ENCODE measurements at regions not wholly inside any gene's neighbourhood (a gene's known extent, or its start where the extent isn't known, plus 50 kb on each side); places are given as distances from the start of the nearest gene placed in this dataset.

DNA sequence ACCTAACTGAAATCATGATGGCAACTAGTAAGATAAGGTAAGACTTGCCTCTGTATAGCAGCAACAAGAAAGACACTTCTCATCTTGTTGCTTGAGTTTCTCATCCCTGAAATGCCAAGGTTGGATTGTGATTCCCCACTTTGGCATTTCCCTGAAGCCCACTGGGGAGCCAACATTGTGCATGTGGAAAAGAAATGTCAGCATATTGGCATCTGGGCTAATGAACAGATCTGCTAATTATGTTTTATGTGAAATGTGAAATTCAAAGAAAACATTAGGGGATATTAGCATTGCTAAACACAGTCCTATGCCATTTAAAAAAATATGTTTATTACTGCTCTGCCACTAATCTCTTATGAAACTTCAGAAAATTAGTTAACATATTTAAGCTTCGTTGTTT is 126.3 kb upstream of the PCSK2 start:
- no peak overlapping the region for H3K4me3 ChIP-seq (ENCODE audit: low read depth, low read length)
- TF ChIP-seq, protein P1, sequence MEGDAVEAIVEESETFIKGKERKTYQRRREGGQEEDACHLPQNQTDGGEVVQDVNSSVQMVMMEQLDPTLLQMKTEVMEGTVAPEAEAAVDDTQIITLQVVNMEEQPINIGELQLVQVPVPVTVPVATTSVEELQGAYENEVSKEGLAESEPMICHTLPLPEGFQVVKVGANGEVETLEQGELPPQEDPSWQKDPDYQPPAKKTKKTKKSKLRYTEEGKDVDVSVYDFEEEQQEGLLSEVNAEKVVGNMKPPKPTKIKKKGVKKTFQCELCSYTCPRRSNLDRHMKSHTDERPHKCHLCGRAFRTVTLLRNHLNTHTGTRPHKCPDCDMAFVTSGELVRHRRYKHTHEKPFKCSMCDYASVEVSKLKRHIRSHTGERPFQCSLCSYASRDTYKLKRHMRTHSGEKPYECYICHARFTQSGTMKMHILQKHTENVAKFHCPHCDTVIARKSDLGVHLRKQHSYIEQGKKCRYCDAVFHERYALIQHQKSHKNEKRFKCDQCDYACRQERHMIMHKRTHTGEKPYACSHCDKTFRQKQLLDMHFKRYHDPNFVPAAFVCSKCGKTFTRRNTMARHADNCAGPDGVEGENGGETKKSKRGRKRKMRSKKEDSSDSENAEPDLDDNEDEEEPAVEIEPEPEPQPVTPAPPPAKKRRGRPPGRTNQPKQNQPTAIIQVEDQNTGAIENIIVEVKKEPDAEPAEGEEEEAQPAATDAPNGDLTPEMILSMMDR (IDR thresholded peaks at IDR 0.05; ENCODE audit: low read depth, low read length, missing control alignments) = no peak
- DNase-seq (ENCODE audit: low read depth) = no peak
- in situ Hi-C loops (cut with HindIII; ENCODE audit: low sequenced_read_pairs) = no loop called here

DNA sequence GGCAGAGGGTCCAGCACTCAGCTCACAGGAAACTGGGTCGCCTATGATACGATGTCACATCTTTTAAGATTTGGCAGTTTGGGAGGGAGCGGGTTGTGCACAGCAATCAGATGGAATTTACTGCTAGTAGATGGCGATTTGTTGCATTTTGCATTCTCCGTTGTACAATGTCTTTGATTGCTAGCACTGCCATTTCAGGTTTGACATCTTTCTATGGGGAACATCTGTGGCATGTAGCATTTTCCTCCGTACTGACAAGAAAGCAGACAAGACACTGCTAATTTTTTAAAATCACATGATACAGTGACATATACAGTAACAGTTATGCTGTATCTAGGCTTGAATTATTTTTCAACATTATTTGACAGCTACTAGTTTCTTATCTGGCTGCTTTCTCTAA is 119.7 kb upstream of the PCSK2 start:
- TF ChIP-seq, protein P1 (IDR thresholded peaks at IDR 0.05; ENCODE audit: low read depth, low read length, missing control alignments) = no peak
- DNase-seq (ENCODE audit: low read depth) = no peak
- in situ Hi-C loops (cut with HindIII; ENCODE audit: low sequenced_read_pairs) = no loop called here
- no peak overlapping the region for H3K4me3 ChIP-seq (ENCODE audit: low read depth, low read length)

- TF ChIP-seq, protein P1 (IDR thresholded peaks at IDR 0.05; ENCODE audit: low read depth, low read length, missing control alignments) = no peak
- no peak overlapping the region for H3K4me3 ChIP-seq (ENCODE audit: low read depth, low read length)
- DNase-seq (ENCODE audit: low read depth) = no peak
- in situ Hi-C loops (cut with HindIII; ENCODE audit: low sequenced_read_pairs) = no loop called here
Measured at GRCh38 chr20:17108896-17109295, 117.9 kb upstream of the PCSK2 start.

GRCh38 chr20:17109307-17109706 is 117.5 kb upstream of the PCSK2 start:
- DNase-seq (ENCODE audit: low read depth) = no peak
- TF ChIP-seq, protein P1 (IDR thresholded peaks at IDR 0.05; ENCODE audit: low read depth, low read length, missing control alignments) = no peak
- H3K4me3 ChIP-seq (ENCODE audit: low read depth, low read length) = no peak overlapping the region
- in situ Hi-C loops (cut with HindIII; ENCODE audit: low sequenced_read_pairs) = no loop called here

- H3K4me3 ChIP-seq (ENCODE audit: low read depth, low read length) = no peak overlapping the region
- DNase-seq (ENCODE audit: low read depth) = no peak
- TF ChIP-seq, protein P1 (IDR thresholded peaks at IDR 0.05; ENCODE audit: low read depth, low read length, missing control alignments) = no peak
- in situ Hi-C loops (cut with HindIII; ENCODE audit: low sequenced_read_pairs) = no loop called here
Measured at GRCh38 chr20:17128206-17128605, 98.6 kb upstream of the PCSK2 start.

- no peak overlapping the region for H3K4me3 ChIP-seq (ENCODE audit: low read depth, low read length)
- in situ Hi-C loops (cut with HindIII; ENCODE audit: low sequenced_read_pairs) = no loop called here
- DNase-seq (ENCODE audit: low read depth) = no peak
Measured at GRCh38 chr20:17129089-17129488, 97.8 kb upstream of the PCSK2 start.

More at GRCh38 chr20:17129089-17129488, 97.8 kb upstream of the PCSK2 start:
- TF ChIP-seq, protein P1 (IDR thresholded peaks at IDR 0.05; ENCODE audit: low read depth, low read length, missing control alignments) = no peak
